ENCODE measurements at regions not wholly inside any gene's neighbourhood (a gene's known extent, or its start where the extent isn't known, plus 50 kb on each side); places are given as distances from the start of the nearest gene placed in this dataset.
"Not testable (repeated sequence)": the region's sequence is repeated elsewhere in the genome, so short reads cannot be mapped to it uniquely, and the experiment has no call there.

- not testable (repeated sequence) for TF ChIP-seq CTCF (conservative IDR thresholded peaks at IDR 0.05; ENCODE audit: low read length); EZH2phosphoT487 (IDR thresholded peaks at IDR 0.05; ENCODE audit: borderline replicate concordance, low read depth, low read length)
Observed at GRCh38 chr5:92011845-92012244, 628.7 kb upstream of the ARRDC3 start.

Measured in OCI-LY7 (cell line).